ENCODE measurements at regions not wholly inside any gene's neighbourhood (a gene's known extent, or its start where the extent isn't known, plus 50 kb on each side); places are given as distances from the start of the nearest gene placed in this dataset.

GRCh38 chr12:91601054-91601453, 418.4 kb upstream of the DCN start:
- Mint-ChIP-seq H3K27ac (ENCODE audit: unreplicated experiment) (no peak overlapping the region), H3K4me1 (peaks cover 12% of the 10 kb centered on the region), H3K27me3 (ENCODE audit: low read depth) (no peaks in the 10 kb centered on the region), H3K9me3 (peaks cover 21% of the 10 kb centered on the region), H3K4me3 (no peak overlapping the region), H3K36me3 (ENCODE audit: low read depth) (peaks cover 16% of the 10 kb centered on the region)
- TF ChIP-seq CTCF (conservative IDR thresholded peaks at IDR 0.05), result no peak
- DNase-seq (ENCODE audit: low read depth, low spot score), result no peak

GRCh38 chr12:91594715-91595114, 412.1 kb upstream of the DCN start:
- Mint-ChIP-seq H3K36me3 (ENCODE audit: low read depth) (peaks cover 11% of the 10 kb centered on the region), H3K4me3 (no peak overlapping the region), H3K27ac (ENCODE audit: unreplicated experiment) (peak overlapping the region; percentile 70), H3K27me3 (ENCODE audit: low read depth) (no peaks in the 10 kb centered on the region), H3K9me3 (peaks cover 15% of the 10 kb centered on the region), H3K4me1 (peaks cover 15% of the 10 kb centered on the region)
- TF ChIP-seq CTCF (conservative IDR thresholded peaks at IDR 0.05), result no peak
- DNase-seq (ENCODE audit: low read depth, low spot score), result no peak

GRCh38 chr12:91591639-91591987, 409.0 kb upstream of the DCN start:
- Mint-ChIP-seq H3K36me3 (ENCODE audit: low read depth) (no peaks in the 10 kb centered on the region), H3K4me3 (no peak overlapping the region), H3K27me3 (ENCODE audit: low read depth) (no peaks in the 10 kb centered on the region), H3K9me3 (no peaks in the 10 kb centered on the region), H3K27ac (ENCODE audit: unreplicated experiment) (no peak overlapping the region), H3K4me1 (peaks cover 15% of the 10 kb centered on the region)
- TF ChIP-seq CTCF (conservative IDR thresholded peaks at IDR 0.05), result no peak
- no peak for DNase-seq (ENCODE audit: low read depth, low spot score)

GRCh38 chr12:91590966-91591638, 408.5 kb upstream of the DCN start:
- Mint-ChIP-seq H3K36me3 (ENCODE audit: low read depth) (no peaks in the 10 kb centered on the region), H3K27ac (ENCODE audit: unreplicated experiment) (no peak overlapping the region), H3K9me3 (no peaks in the 10 kb centered on the region), H3K4me1 (peaks cover 15% of the 10 kb centered on the region), H3K27me3 (ENCODE audit: low read depth) (no peaks in the 10 kb centered on the region), H3K4me3 (no peak overlapping the region)
- TF ChIP-seq CTCF (conservative IDR thresholded peaks at IDR 0.05), result no peak
- no peak for DNase-seq (ENCODE audit: low read depth, low spot score)

GRCh38 chr12:91588874-91589454, 406.3 kb upstream of the DCN start:
- DNase-seq (ENCODE audit: low read depth, low spot score), result no peak
- Mint-ChIP-seq H3K4me3 (no peak overlapping the region), H3K4me1 (peaks cover 7% of the 10 kb centered on the region), H3K9me3 (peaks cover 3% of the 10 kb centered on the region), H3K27ac (ENCODE audit: unreplicated experiment) (no peak overlapping the region), H3K27me3 (ENCODE audit: low read depth) (no peaks in the 10 kb centered on the region), H3K36me3 (ENCODE audit: low read depth) (no peaks in the 10 kb centered on the region)
- TF ChIP-seq CTCF (conservative IDR thresholded peaks at IDR 0.05), result no peak
